H9 (cell line): ENCODE measurements at regions not wholly inside any gene's neighbourhood (a gene's known extent, or its start where the extent isn't known, plus 50 kb on each side); places are given as distances from the start of the nearest gene placed in this dataset.

Experiments used
- DNase-seq: peaks from one replicate; pipeline ENCODE4 v3.0.0-alpha.2; 2017
- H2AFZ ChIP-seq: one replicate; pipeline ENCODE4 v1.6.1; 2013; ENCODE audit warnings: mild to moderate bottlenecking, low read length, control low read depth, moderate library complexity
- H2AK5ac ChIP-seq: 2 replicates; pipeline ENCODE4 v1.6.1; 2013; ENCODE audit warnings: low read length, control low read depth, mixed read lengths; ENCODE audit not compliant: insufficient read length
- H2BK120ac ChIP-seq: one replicate; pipeline ENCODE4 v1.6.1; 2013; ENCODE audit warnings: low read depth, mild to moderate bottlenecking, low read length, control low read depth, inconsistent platforms; ENCODE audit not compliant: poor library complexity, severe bottlenecking
- H2BK12ac ChIP-seq: 2 replicates; pipeline ENCODE4 v1.6.1; 2013; ENCODE audit warnings: low read length, control low read depth, mixed read lengths, low read depth; ENCODE audit not compliant: insufficient read length
- H2BK15ac ChIP-seq: 2 replicates; pipeline ENCODE4 v1.6.1; 2013; ENCODE audit warnings: low read depth, low read length, control low read depth
- H2BK20ac ChIP-seq: one replicate; pipeline ENCODE4 v1.6.1; 2013; ENCODE audit warnings: low read depth, mild to moderate bottlenecking, low read length, control low read depth, inconsistent platforms; ENCODE audit not compliant: poor library complexity, severe bottlenecking
- H2BK5ac ChIP-seq: 2 replicates; pipeline ENCODE4 v1.6.1; 2013; ENCODE audit warnings: low read length, control low read depth, mixed read lengths; ENCODE audit not compliant: insufficient read length
- H3K14ac ChIP-seq: 2 replicates; pipeline ENCODE4 v1.6.1; 2013; ENCODE audit warnings: low read length, control low read depth; ENCODE audit not compliant: insufficient read depth
- H3K18ac ChIP-seq: 2 replicates; pipeline ENCODE4 v1.6.1; 2013; ENCODE audit warnings: low read depth, mild to moderate bottlenecking, mixed read lengths, low read length, control low read depth; ENCODE audit not compliant: insufficient read length
- H3K23ac ChIP-seq: 2 replicates; pipeline ENCODE4 v1.6.1; 2013; ENCODE audit warnings: low read length, control low read depth, mixed read lengths, low read depth; ENCODE audit not compliant: insufficient read length
- H3K23me2 ChIP-seq: 2 replicates; pipeline ENCODE4 v1.6.1; 2013; ENCODE audit warnings: low read depth, mild to moderate bottlenecking, mixed read lengths, low read length, control low read depth; ENCODE audit not compliant: insufficient read length, poor library complexity, severe bottlenecking
- H3K27ac ChIP-seq: 2 replicates; pipeline ENCODE4 v1.5.1; 2013; ENCODE audit warnings: low read length, control low read depth, mixed read lengths, low read depth; ENCODE audit not compliant: insufficient read length
- H3K27me3 ChIP-seq: 2 replicates; pipeline ENCODE4 v1.6.1; 2013; ENCODE audit warnings: low read length, control low read depth, inconsistent platforms; ENCODE audit not compliant: insufficient read depth
- H3K4ac ChIP-seq: 2 replicates; pipeline ENCODE4 v1.6.1; 2013; ENCODE audit warnings: low read depth, mild to moderate bottlenecking, control low read depth, inconsistent platforms, low read length, moderate library complexity
- H3K4me1 ChIP-seq: 2 replicates; pipeline ENCODE4 v1.6.1; 2013; ENCODE audit warnings: low read length, control low read depth, inconsistent platforms; ENCODE audit not compliant: insufficient read depth
- H3K4me2 ChIP-seq: 2 replicates; pipeline ENCODE4 v1.6.1; 2013; ENCODE audit warnings: low read length, control low read depth, mixed read lengths; ENCODE audit not compliant: insufficient read length, insufficient read depth
- H3K56ac ChIP-seq: 2 replicates; pipeline ENCODE4 v1.6.1; 2013; ENCODE audit warnings: low read depth, mild to moderate bottlenecking, mixed read lengths, low read length, control low read depth; ENCODE audit not compliant: insufficient read length
- H3K79me1 ChIP-seq: 2 replicates; pipeline ENCODE4 v1.6.1; 2013; ENCODE audit warnings: low read depth, mild to moderate bottlenecking, moderate library complexity, low read length, control low read depth, inconsistent platforms; ENCODE audit not compliant: insufficient read depth, poor library complexity, severe bottlenecking
- H3K79me2 ChIP-seq: 2 replicates; pipeline ENCODE4 v1.6.1; 2013; ENCODE audit warnings: low read length, control low read depth, inconsistent platforms; ENCODE audit not compliant: insufficient read depth
- H3K9ac ChIP-seq: 2 replicates; pipeline ENCODE4 v1.6.1; 2013; ENCODE audit warnings: low read length, control low read depth, mixed read lengths; ENCODE audit not compliant: insufficient read length; ENCODE audit errors: extremely low read depth
- H3K9me3 ChIP-seq: one replicate; pipeline ENCODE4 v1.6.1; 2013; ENCODE audit warnings: low read depth, low read length, inconsistent platforms; ENCODE audit not compliant: control insufficient read depth
- H3T11ph ChIP-seq: one replicate; pipeline ENCODE4 v1.6.1; 2013; ENCODE audit warnings: mild to moderate bottlenecking, low read length, control low read depth, inconsistent platforms
- H4K20me1 ChIP-seq: one replicate; pipeline ENCODE4 v1.6.1; 2013; ENCODE audit not compliant: control insufficient read depth, insufficient read length, insufficient read depth
- H4K5ac ChIP-seq: 2 replicates; pipeline ENCODE4 v1.6.1; 2013; ENCODE audit warnings: low read depth, mild to moderate bottlenecking, mixed read lengths, low read length, control low read depth; ENCODE audit not compliant: insufficient read length
- H4K8ac ChIP-seq: replicated peaks from 2 replicates; pipeline ENCODE4 v1.6.1; 2013; ENCODE audit warnings: low read length, control low read depth, mixed read lengths, low read depth; ENCODE audit not compliant: insufficient read length
- H4K91ac ChIP-seq: 2 replicates; pipeline ENCODE4 v1.6.1; 2013; ENCODE audit warnings: low read depth, mild to moderate bottlenecking, moderate library complexity, mixed read lengths, low read length, control low read depth; ENCODE audit not compliant: insufficient read length
- H3K27ac Mint-ChIP-seq, 3 experiments: 2 replicates in 2 of 3; 3 replicates in 1 of 3; pipeline ENCODE4 v1.8.0; 2020 to 2021; ENCODE audit warnings: mixed read lengths in 3 of 3, mild to moderate bottlenecking in 1 of 3, moderate library complexity in 1 of 3
- H3K27me3 Mint-ChIP-seq: 2 replicates; pipeline ENCODE4 v1.8.0; 2021; ENCODE audit warnings: low read depth, mild to moderate bottlenecking, moderate library complexity, mixed read lengths
- H3K36me3 Mint-ChIP-seq, 3 experiments: 2 replicates in 2 of 3; 3 replicates in 1 of 3; pipeline ENCODE4 v1.8.0; 2020 to 2021; ENCODE audit warnings: low read depth in 3 of 3, mixed read lengths in 3 of 3; ENCODE audit not compliant: insufficient read depth in 1 of 3
- H3K4me1 Mint-ChIP-seq, 2 experiments: 2 replicates each; pipeline ENCODE4 v1.8.0; 2020; ENCODE audit warnings: mixed read lengths in 2 of 2
- H3K4me3 Mint-ChIP-seq, 2 experiments: 2 replicates in 1 of 2; 3 replicates in 1 of 2; pipeline ENCODE4 v1.8.0; 2020 to 2021; ENCODE audit warnings: mild to moderate bottlenecking in 2 of 2, mixed read lengths in 2 of 2, moderate library complexity in 1 of 2
- H3K9me3 Mint-ChIP-seq, 2 experiments: 2 replicates in 1 of 2; 3 replicates in 1 of 2; pipeline ENCODE4 v1.8.0; 2020; ENCODE audit warnings: mild to moderate bottlenecking in 2 of 2, mixed read lengths in 2 of 2, moderate library complexity in 1 of 2
- WGBS: extraction: QIAGEN DNeasy Blood & Tissue Kit; methylation state at CpG from one replicate; pipeline ENCODE4 v1.1.7; 2013; ENCODE audit warnings: missing lambda C conversion rate, low lambda C conversion rate, mixed read lengths; ENCODE audit not compliant: insufficient read length; ENCODE audit errors: extremely low coverage; 5-methylcytosine and 5-hydroxymethylcytosine counted together
- TF ChIP-seq, protein P1 (sequence below): fragments of 200-600 bp; sonication (generic); conservative IDR thresholded peaks from 3 replicates; pipeline ENCODE4 v1.8.0; 2021; ENCODE audit warnings: antibody characterized with exemption, mild to moderate bottlenecking

DNA sequence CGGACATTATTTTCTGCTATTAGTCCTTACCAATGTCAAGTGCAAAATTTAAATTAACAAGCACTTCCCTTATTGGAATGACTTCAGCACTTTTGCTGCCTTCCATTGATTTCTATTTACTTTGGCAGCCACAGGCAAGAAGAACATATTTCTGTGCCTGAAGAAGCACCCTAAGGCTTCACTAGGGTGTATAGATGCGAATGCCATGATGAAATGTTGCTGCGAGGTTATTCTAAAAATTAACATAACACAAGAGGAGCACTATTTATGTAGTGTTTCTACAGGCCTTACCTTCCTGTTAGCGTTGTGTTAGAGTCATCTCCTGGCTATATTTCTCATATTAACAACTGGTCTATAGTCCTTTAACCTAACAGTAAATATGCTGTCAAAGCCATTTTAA, 365.0 kb upstream of the HNRNPA3 start:
- Histone ChIP-seq H3T11ph (no peak overlapping the region), H2BK15ac (no peak overlapping the region), H3K9ac (no peak overlapping the region), H3K27ac (no peak overlapping the region), H3K4me2 (no peak overlapping the region), H2AK5ac (no peak overlapping the region), H2AFZ (no peak overlapping the region), H3K4ac (no peak overlapping the region), H3K27me3 (no peaks in the 10 kb centered on the region), H3K9me3 (no peaks in the 10 kb centered on the region), H3K23ac (no peak overlapping the region), H3K18ac (no peak overlapping the region), H4K20me1 (no peaks in the 10 kb centered on the region), H3K79me2 (no peaks in the 10 kb centered on the region), H4K5ac (no peak overlapping the region), H3K56ac (no peak overlapping the region), H3K23me2 (no peaks in the 10 kb centered on the region), H2BK12ac (no peak overlapping the region), H2BK5ac (no peak overlapping the region), H3K14ac (no peak overlapping the region), H2BK120ac (no peak overlapping the region), H4K91ac (no peak overlapping the region), H2BK20ac (no peak overlapping the region), H3K4me1 (peaks cover 3% of the 10 kb centered on the region; the same call in 1 of the 2 replicates), H3K79me1 (no peaks in the 10 kb centered on the region), H4K8ac (no peak overlapping the region)
- WGBS, result no CpG with 5 or more reads among the region's 4 CpGs
- TF ChIP-seq, protein P1, sequence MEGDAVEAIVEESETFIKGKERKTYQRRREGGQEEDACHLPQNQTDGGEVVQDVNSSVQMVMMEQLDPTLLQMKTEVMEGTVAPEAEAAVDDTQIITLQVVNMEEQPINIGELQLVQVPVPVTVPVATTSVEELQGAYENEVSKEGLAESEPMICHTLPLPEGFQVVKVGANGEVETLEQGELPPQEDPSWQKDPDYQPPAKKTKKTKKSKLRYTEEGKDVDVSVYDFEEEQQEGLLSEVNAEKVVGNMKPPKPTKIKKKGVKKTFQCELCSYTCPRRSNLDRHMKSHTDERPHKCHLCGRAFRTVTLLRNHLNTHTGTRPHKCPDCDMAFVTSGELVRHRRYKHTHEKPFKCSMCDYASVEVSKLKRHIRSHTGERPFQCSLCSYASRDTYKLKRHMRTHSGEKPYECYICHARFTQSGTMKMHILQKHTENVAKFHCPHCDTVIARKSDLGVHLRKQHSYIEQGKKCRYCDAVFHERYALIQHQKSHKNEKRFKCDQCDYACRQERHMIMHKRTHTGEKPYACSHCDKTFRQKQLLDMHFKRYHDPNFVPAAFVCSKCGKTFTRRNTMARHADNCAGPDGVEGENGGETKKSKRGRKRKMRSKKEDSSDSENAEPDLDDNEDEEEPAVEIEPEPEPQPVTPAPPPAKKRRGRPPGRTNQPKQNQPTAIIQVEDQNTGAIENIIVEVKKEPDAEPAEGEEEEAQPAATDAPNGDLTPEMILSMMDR, result no peak
- no peak overlapping the region for H3K27ac Mint-ChIP-seq
- H3K9me3 Mint-ChIP-seq, result no peaks in the 10 kb centered on the region
- H3K36me3 Mint-ChIP-seq, result no peaks in the 10 kb centered on the region
- peaks cover 2% of the 10 kb centered on the region for H3K27me3 Mint-ChIP-seq
- peaks cover 12 to 13% of the 10 kb centered on the region in 2 experiments for H3K4me1 Mint-ChIP-seq
- H3K4me3 Mint-ChIP-seq, result no peak overlapping the region
- no peak for DNase-seq
